Activated CD4-positive, alpha-beta T cell treated with anti-CD3 and anti-CD28 coated beads, Interleukin-2, Interleukin-6, amounts not matched to agents 100 ng/mL and 50 ng/mL, durations not matched to agents 16 hours and 8 hours (primary cell): ENCODE measurements at regions not wholly inside any gene's neighbourhood (a gene's known extent, or its start where the extent isn't known, plus 50 kb on each side); places are given as distances from the start of the nearest gene placed in this dataset.
"Not testable (repeated sequence)": the region's sequence is repeated elsewhere in the genome, so short reads cannot be mapped to it uniquely, and the experiment has no call there.

Experiments
- DNase-seq: peaks from one replicate; pipeline ENCODE4 v3.0.0-alpha.2; 2020

DNA sequence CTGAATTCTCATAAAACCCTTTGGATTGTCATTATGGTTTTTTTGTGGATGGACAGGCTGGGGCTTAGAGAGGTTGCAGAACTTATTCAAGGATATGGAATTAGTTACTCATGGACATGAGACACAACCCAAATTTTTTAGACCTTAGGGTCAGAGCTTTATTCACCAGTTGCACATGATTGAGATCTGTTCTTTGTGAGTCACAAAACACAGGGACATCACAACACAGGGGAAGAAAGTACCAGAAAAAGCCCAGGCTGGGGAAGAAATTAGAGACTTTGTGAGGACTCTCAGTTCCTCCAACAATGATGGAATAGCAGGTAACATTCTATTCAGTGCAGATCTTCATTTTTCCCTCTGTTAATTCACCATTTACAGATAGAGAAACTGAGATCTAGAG lies 602.4 kb upstream of the CPEB2 start:
- no peak for DNase-seq

DNA sequence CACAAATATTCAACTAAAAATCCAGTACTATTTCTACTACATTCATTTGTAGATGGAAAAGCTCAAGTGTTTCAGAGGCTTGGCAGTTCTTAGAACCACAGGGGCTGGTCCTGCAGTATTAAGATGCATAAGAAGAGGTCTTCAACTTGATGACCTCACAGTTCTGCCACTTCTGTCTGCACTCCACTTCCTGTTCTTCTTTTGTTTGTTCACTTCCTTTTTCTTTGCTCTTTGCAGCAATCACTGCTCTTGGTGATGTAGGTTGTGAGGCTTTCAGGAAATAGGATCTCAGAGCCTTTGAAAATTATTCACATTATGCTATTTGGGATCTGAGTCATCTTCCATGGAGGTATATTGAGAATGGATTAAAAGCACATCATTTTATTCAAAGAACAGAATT lies 602.0 kb upstream of the CPEB2 start:
- DNase-seq: no peak

DNA sequence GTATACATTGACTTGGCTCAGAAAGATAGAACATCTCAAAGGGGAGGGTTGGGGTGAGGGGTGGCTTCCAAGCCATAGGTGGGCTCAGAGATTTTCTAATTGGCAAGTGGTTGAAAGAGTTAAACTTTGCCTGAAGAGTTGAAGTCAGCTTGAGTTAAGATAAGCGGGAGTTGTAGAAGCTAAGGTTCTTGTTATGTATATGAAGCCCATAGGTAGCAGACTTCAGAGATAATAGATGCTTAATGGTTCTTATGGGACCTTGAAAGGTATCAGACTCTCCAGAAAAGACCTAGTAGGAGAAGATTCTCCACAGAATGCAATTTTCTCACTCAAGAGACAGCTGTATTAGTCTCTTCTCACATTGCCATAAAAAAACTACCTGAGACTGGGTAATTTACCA lies 599.1 kb upstream of the CPEB2 start:
- DNase-seq: no peak

DNA sequence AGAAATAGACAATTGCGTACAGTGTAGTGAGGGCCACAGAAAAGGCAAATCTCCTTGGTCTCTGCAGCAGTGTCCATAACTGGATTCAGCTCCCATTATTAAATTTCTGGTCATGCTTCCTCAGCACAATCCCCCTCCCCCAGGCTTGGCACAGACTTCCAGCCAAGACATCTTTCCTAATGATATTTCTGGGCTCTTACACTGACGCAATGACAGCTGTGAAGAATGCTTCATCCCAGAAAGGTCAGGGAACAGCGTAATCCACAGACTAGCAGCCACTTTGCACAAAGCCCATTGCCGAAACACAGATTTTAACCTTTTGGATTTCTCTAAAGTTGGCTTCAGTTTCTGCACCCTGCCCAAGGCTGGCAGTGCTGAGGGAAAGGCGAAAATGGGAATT lies 597.6 kb upstream of the CPEB2 start:
- no peak for DNase-seq

DNA sequence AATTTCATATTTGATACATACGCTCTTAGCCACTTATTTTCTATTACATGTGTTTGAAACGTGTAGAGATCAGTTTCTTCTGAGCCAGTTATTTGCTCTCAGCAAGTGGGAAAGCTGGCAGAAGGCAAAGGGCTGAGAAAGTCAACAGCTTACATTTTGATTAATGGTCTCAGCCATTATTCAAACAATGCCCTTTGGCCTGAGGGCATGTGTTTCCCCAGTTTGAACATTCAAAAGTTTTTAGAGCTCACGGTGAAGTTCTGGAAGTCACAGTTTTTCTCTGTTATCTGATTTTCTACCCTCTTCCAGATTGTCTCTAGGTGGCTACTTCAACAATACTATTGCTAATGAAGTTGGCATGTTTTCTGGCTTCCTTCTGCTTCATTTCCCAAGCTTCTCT lies 591.8 kb upstream of the CPEB2 start:
- no peak for DNase-seq

DNA sequence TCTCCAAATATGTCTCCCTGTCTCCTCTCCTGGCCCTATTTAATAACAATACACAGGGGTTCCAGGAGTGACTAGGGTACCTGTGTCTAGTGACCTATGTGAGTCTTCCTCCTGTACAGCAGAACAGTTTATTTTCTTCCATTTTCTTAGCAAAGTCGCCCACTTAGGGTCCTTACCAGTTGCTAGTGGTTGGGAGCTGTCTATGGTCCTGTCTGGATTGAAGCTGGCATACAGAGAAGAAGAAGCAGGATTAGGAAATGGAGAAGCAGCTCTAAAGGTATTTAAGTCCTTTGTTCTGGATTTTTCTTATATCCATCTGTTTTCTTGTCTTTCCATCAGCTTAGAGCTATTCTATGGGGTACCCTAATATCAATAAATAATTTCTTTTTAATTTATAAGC lies 587.1 kb upstream of the CPEB2 start:
- DNase-seq: no peak

DNA sequence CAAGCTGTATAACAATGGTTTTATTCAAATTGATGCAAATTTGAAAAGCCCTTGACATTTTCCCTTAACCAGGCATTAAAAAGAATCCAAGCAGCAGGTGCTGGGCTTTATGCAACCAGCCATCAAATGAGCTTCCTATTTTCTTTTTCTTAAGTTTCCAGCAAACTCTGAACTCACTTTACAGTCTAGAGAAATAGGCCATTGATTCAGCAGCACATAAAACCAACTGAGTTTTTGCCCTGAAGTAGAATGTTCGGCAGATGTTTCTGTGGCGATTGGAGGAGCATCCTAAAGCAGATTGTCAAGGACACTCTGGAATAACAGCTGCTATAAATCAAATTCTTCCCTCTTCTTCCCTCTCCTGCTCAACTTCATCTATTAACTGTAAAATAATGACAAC lies 582.8 kb upstream of the CPEB2 start:
- no peak for DNase-seq

DNA sequence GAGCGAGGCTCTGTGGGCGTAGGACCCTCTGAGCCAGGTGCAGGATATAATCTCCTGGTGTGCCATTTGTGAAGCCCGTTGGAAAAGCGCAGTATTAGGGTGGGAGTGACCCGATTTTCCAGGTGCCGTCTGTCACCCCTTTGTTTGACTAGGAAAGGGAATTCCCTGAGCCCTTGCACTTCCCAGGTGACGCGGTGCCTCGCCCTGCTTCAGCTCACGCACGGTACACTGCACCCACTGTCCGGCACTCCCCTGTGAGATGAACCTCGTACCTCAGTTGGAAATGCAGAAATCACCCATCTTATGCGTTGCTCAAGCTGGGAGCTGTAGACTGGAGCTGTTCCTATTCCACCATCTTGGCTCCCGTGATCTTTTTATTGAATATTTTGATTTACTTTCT lies 576.0 kb upstream of the CPEB2 start:
- DNase-seq: not testable (repeated sequence)

DNA sequence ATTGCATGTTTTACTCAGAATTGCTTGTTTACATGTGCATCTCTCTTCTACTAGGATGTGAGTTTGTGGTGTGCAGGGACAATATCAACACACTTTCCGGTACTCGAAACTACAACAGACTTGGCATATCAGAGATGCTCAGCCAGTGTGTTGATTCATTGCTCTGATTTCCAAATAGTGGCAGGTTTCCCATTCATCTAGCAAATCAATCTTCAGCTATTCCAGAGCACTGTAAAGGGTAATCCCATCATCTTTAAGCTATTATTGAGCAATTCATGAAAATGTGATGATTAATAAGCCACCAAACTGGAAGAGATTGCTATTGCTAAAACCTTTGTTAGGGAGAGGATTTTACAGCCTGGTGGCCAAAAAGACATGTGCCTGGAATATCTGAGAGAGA lies 574.2 kb upstream of the CPEB2 start:
- no peak for DNase-seq

DNA sequence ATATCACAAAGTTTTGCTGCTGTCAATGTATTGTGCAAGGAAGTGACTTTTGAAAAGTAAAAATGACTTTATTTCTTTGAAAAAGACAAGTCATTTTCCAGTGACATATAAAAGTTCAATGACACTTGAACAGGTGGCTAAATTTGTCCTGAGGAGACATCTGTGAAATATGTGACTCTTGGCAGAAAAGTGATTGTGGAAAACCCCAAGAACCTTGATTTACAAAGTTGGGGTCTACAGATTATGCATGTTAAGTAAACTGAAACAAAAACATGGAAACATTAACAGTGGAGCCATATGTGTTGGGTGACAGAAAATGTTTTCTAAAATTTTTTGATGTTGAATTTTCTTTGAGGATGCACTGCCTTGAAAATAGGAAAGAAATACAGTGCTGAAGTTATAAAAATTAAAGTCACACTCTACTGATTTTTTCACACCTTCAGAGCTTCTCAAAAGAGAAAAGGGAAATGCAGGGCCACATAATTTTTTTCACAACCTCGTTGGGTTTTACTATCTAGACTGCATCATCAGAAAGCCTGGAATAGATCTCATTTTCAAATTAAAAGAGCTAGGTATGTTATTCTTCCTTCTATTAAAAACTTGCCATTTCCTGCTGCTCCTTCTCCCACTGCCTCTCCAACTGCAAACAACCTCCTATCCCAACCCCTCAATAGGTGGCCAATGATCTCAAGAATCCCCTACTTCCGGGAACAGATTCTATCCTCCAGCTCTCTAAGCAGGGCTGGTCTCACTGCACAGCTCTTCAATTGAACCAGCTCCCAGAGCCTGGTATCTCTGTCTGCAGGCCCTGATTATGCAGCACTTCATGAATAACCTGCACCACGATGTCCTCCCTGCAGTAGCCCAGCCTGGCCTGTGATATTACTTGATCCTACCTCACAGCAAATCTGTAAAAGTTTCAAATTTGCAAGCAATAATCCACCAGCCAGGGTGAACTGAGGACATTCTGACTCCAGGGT lies 570.8 kb upstream of the CPEB2 start:
- no peak for DNase-seq

DNA sequence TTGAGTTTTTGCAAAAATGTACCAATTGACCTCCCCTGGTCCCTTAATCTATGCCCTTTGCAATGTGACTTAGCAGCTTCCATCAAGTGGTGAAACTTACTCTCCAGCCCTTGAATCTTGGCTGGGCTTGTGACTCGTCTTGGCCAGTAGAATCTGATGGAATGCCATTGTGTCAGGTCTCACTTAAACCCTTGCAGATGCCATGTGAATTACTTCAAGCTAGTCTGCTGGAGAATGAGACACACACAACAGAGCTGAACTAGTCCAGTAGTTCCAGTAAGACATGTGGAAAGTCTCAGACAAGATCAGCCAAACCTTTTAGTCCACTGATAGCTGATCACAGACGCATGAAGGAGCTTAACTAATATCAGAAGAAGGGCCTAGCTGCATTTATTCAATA lies 567.8 kb upstream of the CPEB2 start:
- DNase-seq: no peak

DNA sequence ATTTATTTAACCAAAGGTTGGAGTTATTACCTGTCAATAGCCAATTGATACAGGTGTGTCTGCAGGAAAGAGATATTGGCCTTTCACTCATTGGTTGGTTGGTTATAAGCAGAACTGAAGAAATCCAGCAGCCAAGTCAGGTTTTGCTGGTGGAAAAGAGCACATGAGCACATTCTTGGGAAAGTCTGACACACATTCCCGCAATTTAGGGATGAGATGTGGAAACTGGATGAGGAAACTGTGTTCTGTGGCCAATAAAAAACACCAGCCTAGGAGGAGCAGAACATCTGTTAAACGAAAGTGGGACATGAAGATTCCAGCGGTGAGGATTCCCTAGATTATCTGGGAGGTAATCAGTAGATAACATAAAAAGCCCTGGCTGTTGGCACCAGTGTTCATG lies 567.4 kb upstream of the CPEB2 start:
- DNase-seq: no peak

DNA sequence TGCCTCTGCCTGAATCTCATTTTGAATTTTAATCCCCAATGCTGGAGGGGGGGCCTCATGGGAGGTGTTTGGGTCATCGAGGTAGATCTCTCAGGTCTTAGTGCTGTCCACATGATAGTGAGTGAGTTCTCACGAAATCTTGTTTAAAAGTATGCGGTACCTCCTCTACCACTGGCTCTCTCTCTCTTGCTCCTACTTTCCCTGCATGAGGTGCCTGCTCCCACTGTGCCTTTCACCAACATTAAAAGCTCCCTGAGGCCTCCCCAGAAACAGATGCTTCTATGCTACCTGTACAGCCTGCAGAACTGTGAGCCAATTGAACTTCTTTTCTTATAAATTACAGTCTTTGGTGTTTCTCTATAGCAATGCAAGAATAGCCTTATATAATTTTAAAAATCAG lies 560.7 kb upstream of the CPEB2 start:
- no peak for DNase-seq

DNA sequence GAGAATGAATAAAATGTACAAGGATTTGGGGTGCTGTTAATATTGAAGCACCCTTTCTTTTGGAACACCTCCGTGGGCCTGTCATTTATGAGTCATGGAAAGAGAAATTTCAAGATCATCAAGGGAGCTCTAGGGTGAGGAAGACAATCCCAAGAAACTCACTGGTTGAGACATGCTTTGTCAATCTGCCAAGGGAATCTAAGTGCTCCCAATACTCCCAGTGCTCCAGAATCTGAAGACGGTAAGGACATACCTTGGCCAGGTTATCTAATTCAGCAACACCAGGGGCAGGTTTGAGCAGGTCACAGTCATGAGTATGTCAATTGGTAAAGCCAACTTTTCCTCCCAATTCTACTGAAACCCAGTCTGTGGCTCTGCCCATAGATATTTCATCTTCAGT lies 556.4 kb upstream of the CPEB2 start:
- no peak for DNase-seq

DNA sequence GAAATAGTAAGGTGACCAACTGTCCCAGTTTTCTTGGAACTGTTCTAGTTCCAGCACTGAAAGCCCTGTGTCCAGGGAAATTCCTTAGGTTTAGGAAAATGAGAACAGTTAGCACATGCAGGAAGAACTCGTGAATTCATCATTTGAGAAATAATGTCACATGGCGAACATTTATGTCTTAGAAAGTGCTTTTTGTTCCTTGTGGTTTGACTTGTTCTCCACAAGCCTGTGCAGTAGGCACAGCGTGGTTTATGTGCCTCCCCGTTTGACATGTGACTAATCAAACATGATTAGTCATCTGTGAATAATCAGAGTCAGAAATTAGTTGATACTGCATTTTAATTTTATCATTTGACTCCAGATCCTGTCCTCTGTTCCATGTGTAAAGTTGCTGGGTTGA lies 556.0 kb upstream of the CPEB2 start:
- DNase-seq: no peak

DNA sequence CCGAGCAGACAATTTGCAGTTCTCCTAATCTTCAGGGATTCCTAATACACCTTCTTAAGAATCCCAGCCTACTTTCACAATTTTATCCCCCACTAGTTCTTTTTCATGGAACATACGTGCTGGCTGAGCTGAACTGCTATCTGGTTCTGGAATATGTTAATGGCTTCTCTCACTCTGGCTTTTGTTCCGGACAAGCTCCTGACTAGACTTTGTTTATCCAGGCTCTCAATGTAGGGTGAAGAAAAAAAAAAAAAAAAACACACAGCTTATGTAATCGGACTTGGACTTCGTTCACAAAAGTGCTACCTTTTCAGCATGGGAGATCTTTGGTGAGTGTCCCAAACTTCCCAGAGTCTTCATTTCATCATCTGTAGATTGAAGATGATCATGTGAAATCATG lies 555.4 kb upstream of the CPEB2 start:
- DNase-seq: no peak

DNA sequence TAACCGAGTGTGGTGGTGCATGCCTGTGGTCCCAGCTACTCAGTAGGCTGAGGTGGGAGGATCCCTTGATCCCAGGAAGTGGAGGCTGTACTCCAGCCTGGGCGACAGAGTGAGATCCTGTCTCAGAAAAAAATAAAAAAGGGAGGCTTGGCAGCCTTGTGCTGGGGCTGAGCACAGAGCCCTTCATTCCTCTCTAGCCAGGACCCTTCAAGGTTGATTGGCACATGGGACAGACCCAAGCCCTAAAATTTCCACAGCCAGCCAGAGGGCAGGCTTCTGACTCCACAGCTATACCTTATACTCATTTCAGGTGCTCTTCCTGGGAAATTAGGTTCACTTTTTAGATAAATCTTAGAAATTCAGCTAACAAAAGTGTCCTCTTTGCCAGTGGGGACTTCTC lies 553.0 kb upstream of the CPEB2 start:
- no peak for DNase-seq

DNA sequence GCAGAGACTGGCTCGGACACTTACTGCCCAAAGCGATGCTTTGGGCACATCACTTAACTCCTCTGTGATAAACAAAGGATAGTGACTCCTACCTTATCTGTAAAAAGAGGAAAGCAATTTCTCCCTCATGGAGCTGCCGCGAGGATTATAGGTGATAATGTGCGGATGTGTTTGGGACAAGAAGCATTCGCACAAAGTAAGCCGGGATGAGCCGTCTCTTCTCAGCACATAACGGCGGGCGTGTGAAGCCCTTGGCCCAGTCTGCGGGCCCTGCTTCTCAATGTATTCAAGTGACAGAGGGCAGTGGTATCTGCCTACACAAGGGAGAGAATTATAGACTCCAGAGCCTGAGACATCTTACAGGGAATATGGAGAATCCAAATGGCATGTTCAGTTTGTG lies 550.3 kb upstream of the CPEB2 start:
- DNase-seq: no peak

DNA sequence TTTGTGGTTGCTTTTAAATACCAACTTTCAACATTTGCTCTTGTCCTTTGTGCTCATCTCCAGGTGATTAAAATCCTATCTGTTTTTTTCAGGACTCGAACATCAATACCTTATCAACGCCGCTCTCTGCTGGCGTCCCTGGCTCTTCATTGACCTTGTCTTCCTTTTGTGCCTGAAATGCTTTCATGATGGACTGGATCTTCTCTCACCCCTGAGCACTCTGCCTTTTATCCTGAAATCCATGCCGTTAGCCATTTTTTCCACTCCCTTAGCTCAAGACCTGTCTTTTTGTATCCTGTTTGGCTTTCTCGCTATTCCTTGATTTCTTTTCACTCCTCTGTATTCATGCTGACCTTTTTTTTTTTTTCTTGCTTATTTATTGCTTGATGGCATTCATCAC lies 549.5 kb upstream of the CPEB2 start:
- no peak for DNase-seq

DNA sequence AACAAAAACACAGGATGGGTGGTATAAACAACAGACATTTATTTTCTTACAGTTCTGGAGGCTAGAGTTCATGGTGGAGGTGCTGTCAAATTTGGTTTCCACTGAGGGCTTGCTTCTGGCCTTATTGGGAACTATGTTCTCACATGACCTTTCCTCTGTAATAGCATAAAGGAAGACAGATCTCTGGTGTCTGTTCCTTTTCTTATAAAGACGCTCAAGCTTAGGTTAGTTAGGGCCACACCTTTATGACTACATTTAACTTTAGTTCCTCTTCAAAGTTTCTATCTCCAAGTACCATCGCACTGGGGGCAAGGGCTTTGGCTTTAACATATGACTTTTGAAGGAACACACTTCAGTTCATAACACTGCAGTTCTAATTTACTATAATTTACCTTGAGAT lies 543.8 kb upstream of the CPEB2 start:
- no peak for DNase-seq

DNA sequence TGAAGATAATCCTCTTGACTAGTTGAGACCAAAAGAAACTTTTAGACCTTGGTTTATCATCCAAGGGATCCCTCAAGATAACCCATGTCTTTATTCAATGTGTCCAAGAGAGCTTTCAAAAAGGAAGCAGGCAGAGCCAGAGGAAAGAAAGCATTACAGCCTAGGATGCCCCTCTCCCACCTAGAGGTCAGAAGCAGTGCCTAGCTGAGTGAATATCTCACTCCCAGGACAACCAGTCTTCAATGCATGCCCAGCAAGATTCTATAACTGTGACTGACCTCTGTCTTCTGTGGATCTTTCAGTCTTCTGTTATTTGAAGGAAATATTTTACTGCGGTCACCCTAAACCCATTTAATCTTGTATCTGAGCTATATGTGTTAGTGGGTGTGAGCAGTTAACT lies 537.2 kb upstream of the CPEB2 start:
- no peak for DNase-seq

DNA sequence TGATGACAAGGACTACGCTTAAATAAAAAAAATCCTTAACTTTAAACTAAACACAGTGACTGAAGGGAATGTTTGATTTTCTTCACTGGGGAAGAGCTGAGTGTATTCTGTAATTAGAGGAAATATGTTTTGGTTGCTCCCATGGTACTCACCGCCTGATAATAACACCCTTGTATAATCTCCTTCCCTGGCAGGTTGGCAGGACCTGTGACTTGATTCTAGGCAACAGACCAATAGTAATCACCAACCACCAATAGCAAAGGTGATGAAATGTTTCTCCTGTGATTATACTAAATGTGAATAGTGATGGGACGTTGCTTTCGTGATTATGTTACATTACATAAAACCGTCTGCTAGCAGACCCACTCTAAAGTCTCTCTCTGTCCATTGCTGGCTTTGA lies 536.8 kb upstream of the CPEB2 start:
- DNase-seq: no peak

DNA sequence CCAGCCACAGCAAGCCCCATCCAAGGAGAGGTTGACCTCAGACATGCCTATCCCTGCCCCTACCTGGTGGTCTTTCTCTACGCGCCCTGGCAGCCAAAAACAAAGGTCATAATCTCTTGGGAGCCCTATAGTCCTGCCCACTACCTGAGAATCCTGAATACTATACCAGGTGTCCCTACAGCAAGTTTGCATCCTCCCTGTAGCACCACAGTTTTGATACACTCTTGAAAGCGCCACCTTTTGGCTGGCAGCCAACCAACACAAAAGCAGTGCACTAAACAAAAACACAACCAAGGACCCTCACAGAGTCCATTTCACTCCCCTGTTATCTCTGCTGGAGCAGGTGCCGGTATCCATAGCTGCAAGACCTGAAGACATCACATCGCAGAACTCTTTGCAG lies 523.8 kb upstream of the CPEB2 start:
- no peak for DNase-seq

DNA sequence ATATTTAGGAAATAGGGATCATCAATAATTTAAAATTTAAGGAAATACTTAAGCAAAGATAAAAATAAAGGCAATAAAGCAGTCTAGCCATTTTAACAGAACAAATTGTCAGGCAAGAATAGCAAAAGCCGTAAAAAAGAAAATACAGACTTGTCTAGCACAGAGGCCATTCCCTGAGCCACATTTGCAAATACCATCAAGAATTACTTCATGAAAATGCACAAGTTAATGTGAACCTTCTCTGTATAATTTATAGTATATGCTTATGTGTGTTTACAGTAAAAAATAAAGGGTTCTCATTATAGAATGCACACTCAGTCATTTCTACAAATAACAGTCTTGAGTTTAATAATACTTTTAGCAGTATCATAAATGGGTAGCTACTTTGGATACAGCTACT lies 505.9 kb upstream of the CPEB2 start:
- DNase-seq: no peak

DNA sequence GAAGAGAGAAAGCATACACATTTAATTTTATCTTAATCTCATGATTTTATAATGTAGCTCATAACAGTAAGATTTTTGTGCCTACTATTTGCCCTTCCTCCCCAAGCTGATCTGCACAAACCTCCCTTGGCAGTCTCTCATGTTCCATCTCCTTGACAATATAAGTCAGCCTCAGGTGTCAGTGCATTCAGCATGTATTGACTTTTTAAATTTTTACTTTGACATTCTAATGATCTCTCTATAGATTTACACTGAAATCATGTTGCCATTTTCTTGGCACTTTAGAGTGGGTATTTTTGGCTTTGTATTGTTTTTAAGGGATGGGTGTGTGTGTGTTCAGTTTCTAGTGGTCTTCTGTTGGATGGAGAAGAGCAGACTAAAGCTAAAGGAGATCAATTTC lies 505.3 kb upstream of the CPEB2 start:
- DNase-seq: no peak
